Breast epithelium (tissue), 3 donors: ENCODE measurements at regions not wholly inside any gene's neighbourhood (a gene's known extent, or its start where the extent isn't known, plus 50 kb on each side); places are given as distances from the start of the nearest gene placed in this dataset.

Experiments
- CTCF ChIP-seq, 3 donors: fragments of 450-650 bp; IDR thresholded peaks; one replicate each; pipeline ENCODE4 v1.5.1; 2016 to 2017; ENCODE audit warnings: antibody characterized with exemption in 3 of 3, mild to moderate bottlenecking in 3 of 3, moderate library complexity in 3 of 3
- POLR2A ChIP-seq: fragments of 450-650 bp; IDR thresholded peaks from one replicate; pipeline ENCODE4 v1.6.1; 2016; ENCODE audit warnings: antibody characterized with exemption, mild to moderate bottlenecking, moderate library complexity
- POLR2AphosphoS5 ChIP-seq, 3 donors: sonication (generic); formaldehyde crosslinking; IDR thresholded peaks; one replicate each; pipeline ENCODE4 v1.6.1; 2017; ENCODE audit warnings: antibody characterized with exemption in 3 of 3

- TF ChIP-seq POLR2A (no peak), CTCF (IDR thresholded peaks at IDR 0.05) (no peak), POLR2AphosphoS5 (IDR thresholded peaks at IDR 0.05) (no peak)
Observed at GRCh38 chr12:45566257-45566656, 163.2 kb upstream of the ARID2 start.
